NCI-H187 treated with DMSO at 0.1 percent for 48 hours (cell line): ENCODE measurements at regions not wholly inside any gene's neighbourhood (a gene's known extent, or its start where the extent isn't known, plus 50 kb on each side); places are given as distances from the start of the nearest gene placed in this dataset.
"Not testable (repeated sequence)": the region's sequence is repeated elsewhere in the genome, so short reads cannot be mapped to it uniquely, and the experiment has no call there.

Experiments used
- DNase-seq: peaks from one replicate; lab custom pipeline; 2025; lab: John Stamatoyannopoulos, UW

GRCh38 chr14:105709281-105710118 is 183.1 kb downstream of the TMEM121 start:
- no peak for DNase-seq

GRCh38 chr14:105710119-105711043 is 184.0 kb downstream of the TMEM121 start:
- DNase-seq: no peak

- no peak for DNase-seq
Observed at GRCh38 chr14:105711044-105711620, 184.7 kb downstream of the TMEM121 start.

GRCh38 chr14:105711841-105712460 is 185.6 kb downstream of the TMEM121 start:
- DNase-seq: no peak

- not testable (repeated sequence) for DNase-seq
Observed at GRCh38 chr14:105712670-105713069, 186.3 kb downstream of the TMEM121 start.

- not testable (repeated sequence) for DNase-seq
Observed at GRCh38 chr14:105713160-105713559, 186.8 kb downstream of the TMEM121 start.

GRCh38 chr14:105713836-105714235 is 187.5 kb downstream of the TMEM121 start:
- DNase-seq: not testable (repeated sequence)

- not testable (repeated sequence) for DNase-seq
Observed at GRCh38 chr14:105718787-105719186, 192.4 kb downstream of the TMEM121 start.

GRCh38 chr14:105720106-105720505 is 193.7 kb downstream of the TMEM121 start:
- not testable (repeated sequence) for DNase-seq

GRCh38 chr14:105720852-105721601 is 194.6 kb downstream of the TMEM121 start:
- DNase-seq: not testable (repeated sequence)

GRCh38 chr14:105721602-105721970 is 195.2 kb downstream of the TMEM121 start:
- not testable (repeated sequence) for DNase-seq

- DNase-seq: not testable (repeated sequence)
Observed at GRCh38 chr14:105721996-105722709, 195.8 kb downstream of the TMEM121 start.

GRCh38 chr14:105723271-105723670 is 196.9 kb downstream of the TMEM121 start:
- not testable (repeated sequence) for DNase-seq

- DNase-seq: not testable (repeated sequence)
Observed at GRCh38 chr14:105723776-105724175, 197.4 kb downstream of the TMEM121 start.

- DNase-seq: not testable (repeated sequence)
Observed at GRCh38 chr14:105729825-105730368, 203.5 kb downstream of the TMEM121 start.

GRCh38 chr14:105730731-105731130 is 204.3 kb downstream of the TMEM121 start:
- not testable (repeated sequence) for DNase-seq

GRCh38 chr14:105731221-105731985 is 205.0 kb downstream of the TMEM121 start:
- not testable (repeated sequence) for DNase-seq

- DNase-seq: no peak
Observed at GRCh38 chr14:105733081-105734065, 207.0 kb downstream of the TMEM121 start.
